ENCODE measurements at regions not wholly inside any gene's neighbourhood (a gene's known extent, or its start where the extent isn't known, plus 50 kb on each side); places are given as distances from the start of the nearest gene placed in this dataset.

DNA sequence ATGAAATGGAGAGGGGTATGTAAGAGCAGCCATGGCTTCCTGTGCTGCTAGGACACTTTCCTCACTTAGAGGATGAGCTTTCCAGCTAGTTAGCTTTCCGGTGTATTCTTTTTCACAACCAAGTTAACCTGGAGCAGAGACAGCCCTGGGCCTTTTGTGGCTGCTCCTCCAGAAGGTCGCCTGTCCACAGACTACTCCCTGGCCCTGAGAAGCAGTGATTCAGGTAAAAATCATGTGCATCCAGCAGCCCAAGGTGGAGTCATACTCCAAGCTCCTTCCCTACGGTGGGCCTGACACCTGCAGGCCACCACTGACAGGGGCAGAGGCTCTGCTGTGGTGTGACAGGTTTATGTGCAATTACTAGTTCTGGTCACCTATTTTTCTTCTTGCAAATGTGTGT, 187.2 kb downstream of the ANKRD30B start:
- TF ChIP-seq, protein P1, sequence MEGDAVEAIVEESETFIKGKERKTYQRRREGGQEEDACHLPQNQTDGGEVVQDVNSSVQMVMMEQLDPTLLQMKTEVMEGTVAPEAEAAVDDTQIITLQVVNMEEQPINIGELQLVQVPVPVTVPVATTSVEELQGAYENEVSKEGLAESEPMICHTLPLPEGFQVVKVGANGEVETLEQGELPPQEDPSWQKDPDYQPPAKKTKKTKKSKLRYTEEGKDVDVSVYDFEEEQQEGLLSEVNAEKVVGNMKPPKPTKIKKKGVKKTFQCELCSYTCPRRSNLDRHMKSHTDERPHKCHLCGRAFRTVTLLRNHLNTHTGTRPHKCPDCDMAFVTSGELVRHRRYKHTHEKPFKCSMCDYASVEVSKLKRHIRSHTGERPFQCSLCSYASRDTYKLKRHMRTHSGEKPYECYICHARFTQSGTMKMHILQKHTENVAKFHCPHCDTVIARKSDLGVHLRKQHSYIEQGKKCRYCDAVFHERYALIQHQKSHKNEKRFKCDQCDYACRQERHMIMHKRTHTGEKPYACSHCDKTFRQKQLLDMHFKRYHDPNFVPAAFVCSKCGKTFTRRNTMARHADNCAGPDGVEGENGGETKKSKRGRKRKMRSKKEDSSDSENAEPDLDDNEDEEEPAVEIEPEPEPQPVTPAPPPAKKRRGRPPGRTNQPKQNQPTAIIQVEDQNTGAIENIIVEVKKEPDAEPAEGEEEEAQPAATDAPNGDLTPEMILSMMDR (IDR thresholded peaks at IDR 0.05): no peak

DNA sequence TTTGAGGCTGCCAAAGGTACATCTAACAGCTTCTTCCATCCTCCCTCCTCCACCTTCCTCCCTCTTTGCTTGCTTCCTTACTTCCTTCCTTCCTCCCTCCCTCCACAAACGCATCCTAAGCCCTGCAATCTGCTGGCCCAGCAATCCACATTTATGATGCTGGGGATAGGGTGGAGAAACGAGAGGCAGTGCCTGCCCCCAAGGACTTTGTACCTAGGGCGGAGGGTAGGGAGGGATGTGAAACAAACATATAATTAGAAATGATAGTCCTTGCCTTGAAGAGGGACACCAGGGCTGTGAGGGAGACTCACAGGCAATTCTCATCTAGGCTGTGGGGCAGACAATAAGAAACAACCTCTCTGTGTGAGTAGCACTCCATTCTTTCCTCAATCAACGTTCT, 188.3 kb downstream of the ANKRD30B start:
- TF ChIP-seq, protein P1 (IDR thresholded peaks at IDR 0.05): no peak

DNA sequence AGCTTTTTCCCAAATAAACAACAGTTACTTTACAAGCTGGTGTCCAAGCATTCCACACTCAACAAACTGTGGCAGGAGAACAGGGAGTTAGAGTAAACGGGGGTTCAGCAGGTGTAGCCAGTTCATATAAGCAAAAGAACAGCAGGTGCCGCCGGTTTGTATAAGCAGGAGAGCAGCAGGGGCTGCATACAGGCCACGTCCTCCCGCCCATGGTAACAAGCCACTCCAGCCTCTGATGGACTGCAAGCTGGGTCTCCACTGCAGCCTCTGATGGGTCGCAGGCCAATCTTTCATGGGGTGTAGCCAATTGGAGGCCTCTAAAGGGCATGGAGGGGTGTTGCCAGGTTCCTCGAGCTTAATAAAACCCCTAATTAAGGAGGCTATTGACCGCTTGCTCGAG, 189.3 kb downstream of the ANKRD30B start:
- TF ChIP-seq, protein P1 (IDR thresholded peaks at IDR 0.05): no peak

DNA sequence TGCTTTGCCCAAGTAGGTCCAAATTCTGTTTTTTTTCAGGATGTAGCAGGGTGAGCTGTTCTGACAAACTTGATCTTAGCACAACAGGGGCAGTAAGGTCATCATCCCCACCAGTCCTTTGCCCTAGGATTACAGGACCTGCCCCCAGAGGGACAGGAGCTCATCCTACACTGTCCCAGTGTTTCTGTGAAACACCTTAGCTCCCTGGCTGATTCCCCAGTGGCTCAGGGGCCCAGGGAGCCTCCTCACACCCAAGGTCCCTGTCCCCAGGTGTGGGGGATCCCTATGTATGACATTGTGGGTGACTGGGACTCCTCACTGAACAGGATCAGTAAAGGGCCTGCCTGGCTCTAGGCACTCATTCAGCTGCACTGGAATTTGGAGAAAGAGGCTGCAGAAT, 191.2 kb downstream of the ANKRD30B start:
- TF ChIP-seq, protein P1 (IDR thresholded peaks at IDR 0.05): no peak

DNA sequence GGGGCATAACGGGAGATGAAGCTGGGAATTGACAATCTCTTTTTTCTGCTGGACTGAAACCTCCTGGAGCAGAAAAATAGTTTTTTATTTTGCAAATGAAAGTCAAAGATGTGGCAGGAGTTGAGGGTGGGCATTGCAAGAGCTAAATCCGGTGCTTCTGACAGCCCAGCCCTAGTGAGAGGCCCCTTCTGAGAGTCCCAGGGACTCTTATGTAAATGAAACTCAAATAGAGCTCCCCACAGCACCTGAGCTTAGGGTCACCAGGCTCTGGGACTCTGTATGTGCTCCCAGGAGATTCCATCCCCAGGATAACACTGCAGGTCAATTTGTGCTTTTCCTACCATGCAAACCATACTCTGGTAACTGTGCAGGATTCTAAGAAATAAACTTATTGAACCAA, 192.8 kb downstream of the ANKRD30B start:
- TF ChIP-seq, protein P1 (IDR thresholded peaks at IDR 0.05): no peak

DNA sequence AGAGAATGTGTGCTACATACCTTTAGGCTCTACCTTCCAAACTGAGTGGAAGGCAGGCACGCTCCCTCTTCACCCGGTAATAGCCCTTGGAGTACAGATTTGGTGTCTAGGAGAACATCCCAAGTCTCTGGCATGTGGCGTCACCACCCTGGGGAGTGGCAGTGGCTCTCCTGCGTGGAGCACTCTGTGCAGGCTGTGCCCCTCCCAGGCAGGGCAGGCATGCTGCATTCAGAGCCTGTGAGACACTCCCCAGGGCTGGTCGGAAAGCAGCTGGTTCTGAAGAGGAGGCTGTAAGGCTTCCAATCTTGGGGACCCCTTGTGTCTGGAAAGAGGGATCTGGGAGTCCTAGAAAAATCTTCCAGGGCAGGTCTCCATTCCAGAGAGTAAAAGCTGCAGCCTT, 193.3 kb downstream of the ANKRD30B start:
- TF ChIP-seq, protein P1 (IDR thresholded peaks at IDR 0.05): no peak

DNA sequence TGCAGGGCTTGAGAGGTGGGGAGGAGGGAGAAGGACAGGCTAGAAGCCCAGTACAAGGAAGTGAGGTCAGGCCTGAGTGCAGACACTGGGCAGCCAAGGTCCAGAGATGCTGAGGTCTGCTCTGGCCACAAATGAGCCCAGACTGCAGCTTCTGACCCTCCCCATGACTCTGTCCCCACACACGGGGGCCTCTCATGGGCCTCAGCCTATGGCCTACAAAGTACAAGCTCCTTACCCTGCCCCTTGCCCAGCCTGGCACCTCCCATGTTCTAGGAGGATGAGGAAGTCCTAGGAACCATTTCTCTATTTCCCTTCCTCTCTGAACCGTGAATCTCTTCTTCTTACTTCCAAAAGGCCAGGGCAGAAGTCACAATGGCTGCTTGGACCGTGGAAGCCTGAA, 193.8 kb downstream of the ANKRD30B start:
- TF ChIP-seq, protein P1 (IDR thresholded peaks at IDR 0.05): no peak

DNA sequence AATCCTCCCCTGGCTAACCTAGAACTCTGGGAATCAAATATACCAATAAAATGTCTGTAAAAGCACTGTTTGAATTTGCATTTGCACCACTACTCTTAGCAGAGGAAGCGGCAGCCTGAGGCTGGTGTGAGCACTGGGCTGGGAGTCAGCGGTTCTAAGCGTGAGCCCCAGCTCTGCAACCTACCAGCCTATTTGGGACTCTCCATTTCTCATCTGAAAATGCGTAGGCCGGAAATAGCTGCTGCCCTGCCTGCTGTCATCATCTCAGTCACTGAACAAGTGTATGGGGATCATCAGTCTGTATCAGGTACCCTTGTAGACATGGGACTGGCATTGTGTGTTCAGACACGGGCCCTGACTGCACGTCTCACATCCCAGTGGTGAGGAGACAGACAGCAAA, 194.3 kb downstream of the ANKRD30B start:
- TF ChIP-seq, protein P1 (IDR thresholded peaks at IDR 0.05): no peak
